ENCODE measurements at regions not wholly inside any gene's neighbourhood (a gene's known extent, or its start where the extent isn't known, plus 50 kb on each side); places are given as distances from the start of the nearest gene placed in this dataset.
"Not testable (repeated sequence)": the region's sequence is repeated elsewhere in the genome, so short reads cannot be mapped to it uniquely, and the experiment has no call there.

- no peak for DNase-seq
Measured at GRCh38 chr9:117864385-117865057, 160.3 kb downstream of the TLR4 start.

- no peak for DNase-seq
Measured at GRCh38 chr9:117868594-117868993, 164.4 kb downstream of the TLR4 start.

GRCh38 chr9:117869287-117869686, 165.1 kb downstream of the TLR4 start:
- no peak for DNase-seq

GRCh38 chr9:117869712-117870111, 165.5 kb downstream of the TLR4 start:
- no peak for DNase-seq

- no peak for DNase-seq
Measured at GRCh38 chr9:117873664-117874063, 169.5 kb downstream of the TLR4 start.

- DNase-seq, result no peak
Measured at GRCh38 chr9:117875886-117876285, 171.7 kb downstream of the TLR4 start.

- no peak for DNase-seq
Measured at GRCh38 chr9:117882171-117882570, 178.0 kb downstream of the TLR4 start.

- no peak for DNase-seq
Measured at GRCh38 chr9:117886616-117887015, 182.4 kb downstream of the TLR4 start.

- DNase-seq, result no peak
Measured at GRCh38 chr9:117887383-117887782, 183.2 kb downstream of the TLR4 start.

GRCh38 chr9:117887941-117888340, 183.7 kb downstream of the TLR4 start:
- no peak for DNase-seq

- no peak for DNase-seq
Measured at GRCh38 chr9:117903453-117903852, 199.2 kb downstream of the TLR4 start.

- no peak for DNase-seq
Measured at GRCh38 chr9:117906763-117907162, 202.6 kb downstream of the TLR4 start.

GRCh38 chr9:117907420-117907819, 203.2 kb downstream of the TLR4 start:
- DNase-seq, result no peak

- no peak for DNase-seq
Measured at GRCh38 chr9:117916291-117916690, 212.1 kb downstream of the TLR4 start.

- no peak for DNase-seq
Measured at GRCh38 chr9:117917873-117918272, 213.7 kb downstream of the TLR4 start.

- DNase-seq, result no peak
Measured at GRCh38 chr9:117919538-117919937, 215.3 kb downstream of the TLR4 start.

- DNase-seq, result no peak
Measured at GRCh38 chr9:117926031-117926658, 221.9 kb downstream of the TLR4 start.

- DNase-seq, result no peak
Measured at GRCh38 chr9:117927354-117927753, 223.2 kb downstream of the TLR4 start.

GRCh38 chr9:117929868-117930267, 225.7 kb downstream of the TLR4 start:
- no peak for DNase-seq

GRCh38 chr9:117932585-117932984, 228.4 kb downstream of the TLR4 start:
- no peak for DNase-seq

- DNase-seq, result no peak
Measured at GRCh38 chr9:117936185-117937130, 232.3 kb downstream of the TLR4 start.

GRCh38 chr9:117938086-117938485, 233.9 kb downstream of the TLR4 start:
- no peak for DNase-seq

GRCh38 chr9:117938896-117939295, 234.7 kb downstream of the TLR4 start:
- DNase-seq, result no peak

GRCh38 chr9:117944750-117945149, 240.5 kb downstream of the TLR4 start:
- not testable (repeated sequence) for DNase-seq

All from stimulated activated CD8-positive, alpha-beta memory T cell treated with anti-CD3 and anti-CD28 coated beads, Interleukin-4, amount 100 ng/mL, for 48 hours (primary cell).